ENCODE measurements at regions not wholly inside any gene's neighbourhood (a gene's known extent, or its start where the extent isn't known, plus 50 kb on each side); places are given as distances from the start of the nearest gene placed in this dataset.
"Not testable (repeated sequence)": the region's sequence is repeated elsewhere in the genome, so short reads cannot be mapped to it uniquely, and the experiment has no call there.

- no peak for FAIRE-seq
Observed at GRCh38 chr7:17094963-17095574, 203.4 kb upstream of the AHR start.

DNA sequence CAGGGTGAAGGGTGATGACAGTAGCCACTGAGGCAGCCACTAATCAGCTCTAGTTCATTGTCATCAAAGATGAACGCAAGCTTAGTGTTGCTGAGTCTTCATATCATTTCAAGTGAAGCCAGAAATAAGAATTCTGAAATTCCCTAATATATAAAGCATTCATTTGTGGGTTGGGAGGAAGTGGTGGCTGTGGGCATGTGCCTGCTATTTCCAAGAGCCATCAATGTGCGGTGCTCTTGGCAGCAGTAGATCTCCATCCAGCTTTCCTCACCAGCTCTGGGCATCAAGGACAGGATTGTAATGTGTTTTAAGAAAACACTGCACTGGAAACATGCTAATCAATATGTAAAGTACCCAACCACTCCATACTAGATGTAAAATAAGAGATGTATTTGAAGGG is 202.5 kb upstream of the AHR start:
- FAIRE-seq = no peak

DNA sequence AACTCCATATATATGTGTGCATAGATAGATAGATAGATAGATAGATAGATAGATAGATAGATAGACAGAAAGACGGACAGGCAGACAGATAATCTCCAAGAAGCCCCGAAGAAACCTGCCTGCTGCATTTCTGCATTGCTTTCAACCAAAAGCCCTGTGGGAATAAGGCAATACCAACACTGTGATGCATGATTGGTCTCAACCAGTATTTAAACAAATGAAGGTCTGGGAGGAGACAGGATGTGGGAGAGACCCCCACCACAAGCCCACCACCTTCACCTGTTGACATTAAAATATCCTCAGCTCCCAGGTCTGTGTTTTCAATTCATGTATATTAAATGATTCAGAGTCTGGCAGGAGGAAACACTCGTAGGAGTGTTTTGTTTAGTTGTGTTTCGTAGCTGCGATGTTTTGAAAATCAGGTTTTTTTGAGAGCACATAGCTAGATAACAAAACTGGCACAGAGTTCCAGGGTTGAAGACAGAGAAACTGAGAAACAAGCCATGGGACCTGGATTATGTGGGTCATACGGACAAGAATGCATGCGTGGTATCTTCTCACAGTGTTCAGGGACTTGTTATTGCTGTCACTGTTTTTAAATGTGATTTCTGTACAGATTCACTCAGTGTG is 200.7 kb upstream of the AHR start:
- no peak for FAIRE-seq

DNA sequence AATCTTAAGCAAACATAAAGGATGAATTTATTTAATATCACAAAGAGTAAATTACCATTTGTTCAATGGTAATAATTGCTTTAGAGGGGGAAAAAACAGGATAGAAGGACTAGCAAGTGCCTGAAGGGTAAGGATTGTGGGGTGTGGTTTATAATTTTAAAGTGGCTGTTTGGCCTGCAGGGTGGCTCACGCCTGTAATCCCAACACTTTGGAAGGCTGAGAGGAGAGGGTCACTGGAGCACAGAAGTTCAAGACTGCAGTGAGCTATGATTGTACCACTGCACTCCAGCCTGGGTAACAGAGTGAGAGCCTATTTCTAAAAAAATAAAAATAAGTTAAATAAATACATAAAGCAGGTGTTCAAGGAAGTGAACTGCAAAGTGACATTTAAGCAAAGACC is 199.9 kb upstream of the AHR start:
- no peak for FAIRE-seq

GRCh38 chr7:17099083-17099973 is 199.1 kb upstream of the AHR start:
- no peak for FAIRE-seq

DNA sequence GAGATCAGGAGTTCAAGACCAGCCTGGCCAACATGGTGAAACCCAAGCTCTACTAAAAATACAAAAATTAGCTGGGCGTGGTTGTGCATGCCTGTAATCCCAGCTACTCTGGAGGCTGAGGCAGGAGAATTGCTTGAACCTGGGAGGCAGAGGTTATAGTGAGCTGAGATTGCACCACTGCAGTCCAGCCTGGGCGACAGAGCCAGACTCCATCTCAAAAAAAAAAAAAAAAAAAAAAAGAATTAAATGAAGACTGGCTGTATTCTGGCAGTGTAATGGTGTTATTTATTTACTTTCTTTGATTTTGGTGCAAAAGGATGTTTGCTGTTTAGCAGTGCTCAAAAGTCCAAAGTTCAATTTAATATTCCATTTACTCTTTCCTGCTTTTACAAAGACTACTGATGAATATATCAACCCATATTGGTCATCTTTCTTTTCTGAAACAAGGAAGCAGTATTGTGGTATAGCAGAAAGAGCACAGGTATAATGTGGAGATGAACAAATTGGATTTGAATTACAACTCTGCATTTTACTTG is 198.4 kb upstream of the AHR start:
- not testable (repeated sequence) for FAIRE-seq

- no peak for FAIRE-seq
Observed at GRCh38 chr7:17101207-17101696, 197.2 kb upstream of the AHR start.

GRCh38 chr7:17103170-17103569 is 195.3 kb upstream of the AHR start:
- FAIRE-seq = no peak

GRCh38 chr7:17103984-17104383 is 194.5 kb upstream of the AHR start:
- no peak for FAIRE-seq

- FAIRE-seq = no peak
Observed at GRCh38 chr7:17104419-17104818, 194.0 kb upstream of the AHR start.

GRCh38 chr7:17105701-17106100 is 192.8 kb upstream of the AHR start:
- FAIRE-seq = no peak

GRCh38 chr7:17108049-17108584 is 190.3 kb upstream of the AHR start:
- no peak for FAIRE-seq

- no peak for FAIRE-seq
Observed at GRCh38 chr7:17109020-17109419, 189.4 kb upstream of the AHR start.

- FAIRE-seq = not testable (repeated sequence)
Observed at GRCh38 chr7:17113770-17114169, 184.7 kb upstream of the AHR start.

GRCh38 chr7:17118412-17118811 is 180.0 kb upstream of the AHR start:
- no peak for FAIRE-seq

DNA sequence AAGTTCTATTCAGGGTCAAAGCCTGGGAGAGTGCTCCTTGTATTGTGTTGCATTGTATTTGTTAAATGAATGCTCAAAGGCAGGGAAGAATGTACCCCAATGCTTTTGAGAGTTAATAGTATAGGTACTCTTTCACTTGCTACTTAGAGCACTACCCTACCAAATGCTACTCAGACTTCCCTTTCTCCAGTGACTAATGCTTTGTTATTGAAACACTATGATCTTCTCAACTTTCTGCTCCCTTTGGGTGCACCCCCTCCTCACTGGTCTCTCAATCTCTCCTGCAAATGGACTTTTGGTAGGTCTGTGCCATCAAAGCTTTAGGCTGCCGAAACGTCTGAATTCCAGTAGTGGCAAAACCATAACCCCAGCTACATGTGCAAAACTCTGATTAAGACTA is 177.7 kb upstream of the AHR start:
- no peak for FAIRE-seq

DNA sequence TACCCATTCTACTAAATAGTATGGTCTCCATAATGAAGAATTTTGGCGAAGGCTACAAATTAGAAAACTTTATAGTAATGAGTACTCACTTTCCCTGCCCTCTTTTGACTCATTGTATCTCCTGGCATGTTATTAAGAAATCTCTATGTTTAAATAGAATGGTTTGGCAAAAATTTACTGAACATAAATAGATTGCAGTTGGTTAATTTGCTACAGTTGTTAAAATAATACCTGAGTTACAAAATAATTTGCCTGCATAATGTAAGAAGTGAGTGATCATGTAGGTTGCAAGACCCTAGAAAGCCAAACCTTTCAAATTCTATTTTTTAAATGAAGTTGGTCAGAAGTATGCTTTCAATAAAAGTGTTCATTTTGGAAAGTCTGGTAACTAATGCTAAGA is 176.8 kb upstream of the AHR start:
- no peak for FAIRE-seq

- no peak for FAIRE-seq
Observed at GRCh38 chr7:17123020-17123419, 175.4 kb upstream of the AHR start.

- no peak for FAIRE-seq
Observed at GRCh38 chr7:17126413-17127268, 171.8 kb upstream of the AHR start.

DNA sequence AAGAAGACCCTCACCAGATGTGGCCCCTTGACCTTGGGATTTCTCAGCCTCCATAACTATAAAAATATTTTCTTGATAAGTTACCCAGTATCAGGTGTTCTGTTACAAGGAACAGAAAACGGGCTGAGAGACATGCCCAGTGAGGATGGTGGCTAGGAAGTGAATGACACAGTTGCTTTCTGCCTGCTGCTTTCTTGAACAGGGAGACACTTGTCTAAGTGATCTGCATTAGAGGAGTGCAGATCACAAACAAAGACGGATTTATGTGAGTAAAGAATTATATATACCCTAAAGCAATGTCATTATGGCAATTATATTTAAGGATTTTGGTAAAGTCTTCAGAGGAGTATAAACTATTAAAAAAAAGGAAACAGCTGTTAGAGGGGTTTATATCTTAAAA is 169.2 kb upstream of the AHR start:
- no peak for FAIRE-seq

- no peak for FAIRE-seq
Observed at GRCh38 chr7:17130281-17131059, 168.0 kb upstream of the AHR start.

DNA sequence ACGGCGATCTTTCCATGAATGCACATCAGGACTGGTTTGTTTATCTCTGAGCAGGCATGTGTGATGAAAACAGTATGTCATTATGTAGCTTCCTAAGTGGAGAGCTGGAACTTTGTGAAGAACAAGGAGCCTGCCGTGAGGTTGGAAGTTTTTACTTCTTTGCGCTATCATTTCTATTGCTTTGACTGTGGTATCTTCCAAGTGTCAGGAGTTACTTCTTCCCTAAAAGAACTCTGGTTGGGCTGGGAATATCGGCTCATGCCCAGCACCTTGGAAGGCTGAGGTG is 167.4 kb upstream of the AHR start:
- FAIRE-seq = no peak
